ENCODE measurements at regions not wholly inside any gene's neighbourhood (a gene's known extent, or its start where the extent isn't known, plus 50 kb on each side); places are given as distances from the start of the nearest gene placed in this dataset.

DNA sequence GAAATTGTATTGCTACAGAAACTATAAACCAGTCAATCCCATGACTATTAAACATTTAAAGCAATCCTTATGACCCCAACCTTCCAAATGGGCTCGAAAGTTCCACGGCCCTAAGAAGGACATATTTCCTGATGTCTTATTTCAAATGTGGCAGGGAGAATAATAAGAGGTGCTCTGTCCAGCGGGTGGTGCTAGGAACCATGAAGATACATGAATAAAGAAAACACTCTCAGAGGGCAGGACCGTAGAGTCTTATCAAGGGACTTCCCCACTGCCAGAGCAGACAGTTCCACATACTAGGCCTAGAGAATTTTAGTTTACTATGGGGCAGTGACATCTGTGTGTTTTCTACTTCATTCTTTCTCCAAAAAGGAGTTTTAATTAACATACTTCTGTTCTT lies 187.1 kb upstream of the PIK3C3 start:
- H3K27me3 ChIP-seq, result peaks cover 0 to 5% (median 0%) of the 10 kb centered on the region in 9 donors
- no peak for ATAC-seq
- WGBS, 4 donors, result 49 to 59% (median 52%) methylated on average over 4 of the region's 4 CpGs
- TF ChIP-seq, protein P1, sequence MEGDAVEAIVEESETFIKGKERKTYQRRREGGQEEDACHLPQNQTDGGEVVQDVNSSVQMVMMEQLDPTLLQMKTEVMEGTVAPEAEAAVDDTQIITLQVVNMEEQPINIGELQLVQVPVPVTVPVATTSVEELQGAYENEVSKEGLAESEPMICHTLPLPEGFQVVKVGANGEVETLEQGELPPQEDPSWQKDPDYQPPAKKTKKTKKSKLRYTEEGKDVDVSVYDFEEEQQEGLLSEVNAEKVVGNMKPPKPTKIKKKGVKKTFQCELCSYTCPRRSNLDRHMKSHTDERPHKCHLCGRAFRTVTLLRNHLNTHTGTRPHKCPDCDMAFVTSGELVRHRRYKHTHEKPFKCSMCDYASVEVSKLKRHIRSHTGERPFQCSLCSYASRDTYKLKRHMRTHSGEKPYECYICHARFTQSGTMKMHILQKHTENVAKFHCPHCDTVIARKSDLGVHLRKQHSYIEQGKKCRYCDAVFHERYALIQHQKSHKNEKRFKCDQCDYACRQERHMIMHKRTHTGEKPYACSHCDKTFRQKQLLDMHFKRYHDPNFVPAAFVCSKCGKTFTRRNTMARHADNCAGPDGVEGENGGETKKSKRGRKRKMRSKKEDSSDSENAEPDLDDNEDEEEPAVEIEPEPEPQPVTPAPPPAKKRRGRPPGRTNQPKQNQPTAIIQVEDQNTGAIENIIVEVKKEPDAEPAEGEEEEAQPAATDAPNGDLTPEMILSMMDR (IDR thresholded peaks at IDR 0.05), result no peak
- no peak for TF ChIP-seq POLR2A (IDR thresholded peaks at IDR 0.05)
- H3K4me1 ChIP-seq, result no peaks in the 10 kb centered on the region
- H3K9me3 ChIP-seq, result no peaks in the 10 kb centered on the region
- intact Hi-C loops (cut with DNase I), result no loop called here
- no peak overlapping the region for H3K27ac ChIP-seq
- no peaks in the 10 kb centered on the region for H3K36me3 ChIP-seq
- H3K4me3 ChIP-seq, result no peak overlapping the region
- DNase-seq, result no peak

DNA sequence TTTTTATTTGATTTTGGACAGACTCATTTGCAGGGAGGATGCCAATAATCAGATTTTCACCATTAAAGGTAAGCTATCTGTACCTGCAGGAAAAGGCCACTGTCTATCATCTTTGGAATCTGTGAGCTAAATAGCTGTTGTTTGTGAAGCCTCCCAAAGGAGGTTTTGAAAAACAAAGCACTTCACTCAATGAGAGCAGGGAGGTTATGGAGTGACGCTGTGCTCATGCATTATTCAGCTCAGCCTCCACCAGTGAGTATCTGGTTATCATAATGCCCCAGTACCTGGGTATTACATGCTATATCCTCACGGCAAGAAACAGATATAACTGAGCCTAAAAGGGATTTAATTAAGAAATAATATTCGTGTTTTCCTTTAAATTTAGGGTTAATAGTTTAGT lies 189.6 kb upstream of the PIK3C3 start:
- Histone ChIP-seq H3K4me3 (no peak overlapping the region), H3K27me3 (peaks cover 0 to 5% (median 0%) of the 10 kb centered on the region in 9 donors), H3K4me1 (no peaks in the 10 kb centered on the region), H3K36me3 (no peaks in the 10 kb centered on the region), H3K27ac (no peak overlapping the region), H3K9me3 (no peaks in the 10 kb centered on the region)
- 68 to 76% (median 71%) methylated on average over 3 of the region's 3 CpGs for WGBS, 4 donors
- intact Hi-C loops (cut with DNase I), result no loop called here
- DNase-seq, result no peak
- TF ChIP-seq, protein P1 (IDR thresholded peaks at IDR 0.05), result no peak
- no peak for ATAC-seq

DNA sequence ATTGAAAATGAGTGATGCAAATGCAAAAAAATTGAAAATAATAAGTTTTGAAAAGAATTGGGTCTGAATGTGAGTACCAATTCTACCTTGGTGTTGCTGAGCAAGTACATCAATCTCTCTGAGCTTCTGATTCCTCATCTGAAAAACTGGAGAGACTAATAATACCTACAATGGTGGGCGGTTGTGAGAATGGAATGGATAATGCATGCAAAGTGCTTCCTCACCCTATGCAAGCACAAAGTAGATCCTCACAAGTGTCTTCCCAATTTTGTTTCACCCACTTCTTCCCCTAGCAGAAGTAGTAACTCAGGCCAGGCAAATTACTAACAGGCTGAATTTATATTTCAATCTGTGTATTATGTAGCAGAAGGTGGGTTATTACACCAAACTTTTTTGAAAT lies 191.7 kb upstream of the PIK3C3 start:
- Histone ChIP-seq H3K4me3 (no peak overlapping the region), H3K27me3 (peaks cover 0 to 5% (median 0%) of the 10 kb centered on the region in 9 donors), H3K27ac (no peak overlapping the region), H3K9me3 (no peaks in the 10 kb centered on the region), H3K36me3 (no peaks in the 10 kb centered on the region), H3K4me1 (no peaks in the 10 kb centered on the region)
- ATAC-seq (no peak), DNase-seq (no peak)
- TF ChIP-seq, protein P1 (IDR thresholded peaks at IDR 0.05), result no peak
- TF ChIP-seq POLR2A (IDR thresholded peaks at IDR 0.05), result no peak
- 87 to 96% (median 92%) methylated on average over 1 of the region's 1 CpG for WGBS, 4 donors
- intact Hi-C loops (cut with DNase I), result no loop called here

DNA sequence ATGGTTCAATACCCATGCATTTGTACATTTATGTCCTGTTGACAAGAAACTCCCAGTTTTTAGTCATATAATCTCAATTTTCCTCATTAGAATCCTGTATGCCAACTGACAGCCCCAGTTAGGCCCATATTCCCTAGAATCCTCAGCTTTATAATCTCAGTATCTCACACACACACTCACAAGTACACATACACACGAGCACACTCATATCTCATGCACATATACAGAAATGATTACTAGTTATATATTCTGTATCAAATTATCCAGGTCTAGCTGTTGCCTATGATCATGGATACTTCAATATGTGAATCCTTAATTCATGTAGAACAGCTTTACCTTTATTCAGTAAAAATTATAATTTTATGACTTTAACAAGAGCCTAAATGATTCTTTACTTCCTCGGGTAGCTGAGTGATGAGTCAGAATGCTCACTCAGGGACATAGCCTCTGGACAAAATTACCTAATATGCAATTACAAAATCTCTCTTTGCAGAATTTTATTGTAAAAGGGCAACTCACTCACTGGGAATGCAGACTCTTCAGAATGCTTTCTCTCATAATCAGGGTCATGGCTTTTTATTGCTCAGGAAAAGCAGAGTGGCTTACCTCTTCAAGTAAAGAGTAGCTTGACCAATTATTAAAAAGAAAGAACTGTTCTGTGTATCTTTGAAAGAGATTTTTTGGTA lies 193.6 kb upstream of the PIK3C3 start:
- DNase-seq (no peak), ATAC-seq (no peak)
- H3K4me1 ChIP-seq, result no peaks in the 10 kb centered on the region
- TF ChIP-seq POLR2A (IDR thresholded peaks at IDR 0.05), result no peak
- TF ChIP-seq, protein P1 (IDR thresholded peaks at IDR 0.05), result no peak
- no peak overlapping the region for H3K27ac ChIP-seq
- H3K4me3 ChIP-seq, result no peak overlapping the region
- no peaks in the 10 kb centered on the region for H3K27me3 ChIP-seq
- intact Hi-C loops (cut with DNase I), result no loop called here
- WGBS, 4 donors, result 68 to 76% (median 75%) methylated on average over 2 of the region's 2 CpGs
- no peaks in the 10 kb centered on the region for H3K9me3 ChIP-seq
- no peaks in the 10 kb centered on the region for H3K36me3 ChIP-seq
